HG03565 (cell line): ENCODE measurements at regions not wholly inside any gene's neighbourhood (a gene's known extent, or its start where the extent isn't known, plus 50 kb on each side); places are given as distances from the start of the nearest gene placed in this dataset.
"Not testable (repeated sequence)": the region's sequence is repeated elsewhere in the genome, so short reads cannot be mapped to it uniquely, and the experiment has no call there.

Source experiments
- ATAC-seq: cut with Tn5 transposase; IDR thresholded peaks from one replicate; pipeline ENCODE4 v1.9.1; 2021; ENCODE audit warnings: mild to moderate bottlenecking, moderate library complexity; ENCODE audit not compliant: unreplicated experiment

- ATAC-seq: no peak
Measured at GRCh38 chr14:98900236-98900635, 371.8 kb downstream of the BCL11B start.

- no peak for ATAC-seq
Measured at GRCh38 chr14:98900798-98901197, 371.2 kb downstream of the BCL11B start.

GRCh38 chr14:98901511-98902205 is 370.3 kb downstream of the BCL11B start:
- ATAC-seq: no peak

- ATAC-seq: no peak
Measured at GRCh38 chr14:98903371-98903770, 368.6 kb downstream of the BCL11B start.

- ATAC-seq: no peak
Measured at GRCh38 chr14:98904677-98905076, 367.3 kb downstream of the BCL11B start.

- no peak for ATAC-seq
Measured at GRCh38 chr14:98906123-98906995, 365.6 kb downstream of the BCL11B start.

- no peak for ATAC-seq
Measured at GRCh38 chr14:98907271-98907670, 364.7 kb downstream of the BCL11B start.

GRCh38 chr14:98908050-98908449 is 363.9 kb downstream of the BCL11B start:
- ATAC-seq: no peak

- no peak for ATAC-seq
Measured at GRCh38 chr14:98909251-98909944, 362.6 kb downstream of the BCL11B start.

- no peak for ATAC-seq
Measured at GRCh38 chr14:98910061-98910460, 361.9 kb downstream of the BCL11B start.

GRCh38 chr14:98912655-98913054 is 359.3 kb downstream of the BCL11B start:
- ATAC-seq: no peak

- ATAC-seq: no peak
Measured at GRCh38 chr14:98913967-98914650, 357.9 kb downstream of the BCL11B start.

GRCh38 chr14:98914942-98915341 is 357.1 kb downstream of the BCL11B start:
- no peak for ATAC-seq

- ATAC-seq: no peak
Measured at GRCh38 chr14:98915625-98916024, 356.4 kb downstream of the BCL11B start.

- ATAC-seq: no peak
Measured at GRCh38 chr14:98916036-98916435, 356.0 kb downstream of the BCL11B start.

GRCh38 chr14:98916476-98916875 is 355.5 kb downstream of the BCL11B start:
- ATAC-seq: no peak

- ATAC-seq: no peak
Measured at GRCh38 chr14:98919434-98919833, 352.6 kb downstream of the BCL11B start.

- not testable (repeated sequence) for ATAC-seq
Measured at GRCh38 chr14:98921306-98921705, 350.7 kb downstream of the BCL11B start.

GRCh38 chr14:98923596-98923995 is 348.4 kb downstream of the BCL11B start:
- ATAC-seq: no peak

- ATAC-seq: no peak
Measured at GRCh38 chr14:98924046-98924445, 348.0 kb downstream of the BCL11B start.
